ENCODE measurements at regions not wholly inside any gene's neighbourhood (a gene's known extent, or its start where the extent isn't known, plus 50 kb on each side); places are given as distances from the start of the nearest gene placed in this dataset.

DNA sequence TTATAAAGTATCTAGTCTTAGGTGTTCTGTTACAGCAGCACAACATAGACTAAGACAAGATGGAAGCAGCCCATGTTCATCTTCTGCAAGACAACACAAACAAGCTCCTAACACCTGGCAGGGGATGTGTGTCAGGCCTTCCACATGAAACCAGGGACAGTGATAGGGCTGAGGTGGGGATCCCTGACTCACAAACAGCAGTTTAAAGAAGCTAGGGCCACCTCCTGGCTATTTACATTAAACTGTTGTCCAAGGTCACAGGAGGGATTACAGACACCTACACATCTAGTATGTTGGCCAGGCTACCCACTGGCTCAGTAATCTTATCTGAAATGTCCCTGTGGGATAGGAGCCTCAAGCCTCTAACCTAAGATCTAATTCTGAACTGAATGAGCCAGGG lies 211.3 kb downstream of the MINAR1 start:
- TF ChIP-seq, protein P1, sequence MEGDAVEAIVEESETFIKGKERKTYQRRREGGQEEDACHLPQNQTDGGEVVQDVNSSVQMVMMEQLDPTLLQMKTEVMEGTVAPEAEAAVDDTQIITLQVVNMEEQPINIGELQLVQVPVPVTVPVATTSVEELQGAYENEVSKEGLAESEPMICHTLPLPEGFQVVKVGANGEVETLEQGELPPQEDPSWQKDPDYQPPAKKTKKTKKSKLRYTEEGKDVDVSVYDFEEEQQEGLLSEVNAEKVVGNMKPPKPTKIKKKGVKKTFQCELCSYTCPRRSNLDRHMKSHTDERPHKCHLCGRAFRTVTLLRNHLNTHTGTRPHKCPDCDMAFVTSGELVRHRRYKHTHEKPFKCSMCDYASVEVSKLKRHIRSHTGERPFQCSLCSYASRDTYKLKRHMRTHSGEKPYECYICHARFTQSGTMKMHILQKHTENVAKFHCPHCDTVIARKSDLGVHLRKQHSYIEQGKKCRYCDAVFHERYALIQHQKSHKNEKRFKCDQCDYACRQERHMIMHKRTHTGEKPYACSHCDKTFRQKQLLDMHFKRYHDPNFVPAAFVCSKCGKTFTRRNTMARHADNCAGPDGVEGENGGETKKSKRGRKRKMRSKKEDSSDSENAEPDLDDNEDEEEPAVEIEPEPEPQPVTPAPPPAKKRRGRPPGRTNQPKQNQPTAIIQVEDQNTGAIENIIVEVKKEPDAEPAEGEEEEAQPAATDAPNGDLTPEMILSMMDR (IDR thresholded peaks at IDR 0.05; ENCODE audit: low read depth, low read length, poor library complexity, severe bottlenecking): no peak
- no peak for TF ChIP-seq EZH2phosphoT487 (IDR thresholded peaks at IDR 0.05; ENCODE audit: borderline replicate concordance, low read length)
